ENCODE measurements at regions not wholly inside any gene's neighbourhood (a gene's known extent, or its start where the extent isn't known, plus 50 kb on each side); places are given as distances from the start of the nearest gene placed in this dataset.
A peak's percentile ranks its signal among the peaks of the same experiment; 100 is the strongest.

DNA sequence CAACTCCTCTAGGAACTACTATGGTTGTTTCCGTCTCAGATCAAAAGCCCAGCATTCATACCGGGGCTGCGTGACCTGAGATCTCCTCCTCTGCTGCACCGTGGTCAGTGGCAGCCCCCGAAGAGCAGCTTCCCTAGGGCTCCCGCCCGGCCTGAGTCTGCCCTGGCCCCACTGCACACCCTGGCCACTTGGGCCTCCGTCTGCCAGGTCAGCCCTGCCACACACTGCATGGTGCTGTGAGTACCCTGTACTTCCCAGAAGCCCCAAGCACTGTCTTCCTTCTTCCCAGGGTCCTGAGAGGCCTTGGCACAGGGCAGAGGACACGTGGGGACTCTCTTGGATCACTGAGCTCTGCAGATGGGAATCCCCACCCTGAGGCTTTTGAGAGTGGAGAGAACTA, 81.5 kb upstream of the GPC1 start (continued):
- no peak for TF ChIP-seq NRF1 (IDR thresholded peaks at IDR 0.05; ENCODE audit: low read depth, low read length)

GRCh38 chr2:240355001-240355891, 80.2 kb upstream of the GPC1 start:
- no peaks in the 10 kb centered on the region for H3F3A ChIP-seq (replicated peaks; ENCODE audit: insufficient read depth)
- no peaks in the 10 kb centered on the region for H3K9me3 ChIP-seq
- no peak overlapping the region for H2AFZ ChIP-seq (ENCODE audit: low read depth)
- no peaks in the 10 kb centered on the region for H4K20me1 ChIP-seq (ENCODE audit: insufficient read depth)
- no peaks in the 10 kb centered on the region for H3K9me2 ChIP-seq
- ChIA-PET POLR2A (no interaction called here), CTCF (interaction anchor here (1.2 kb wide), 1 partner anchor 84 kb away, joined by 3 read pairs; no protein-coding TSS in a partner anchor)
- H3K4me3 ChIP-seq (ENCODE audit: low read depth in 2 of 2, low read length in 1 of 2), result no peak overlapping the region
- no peak overlapping the region for H3K27ac ChIP-seq (ENCODE audit: low read depth in 2 of 2, low read length in 1 of 2)
- H3K4me1 ChIP-seq (ENCODE audit: control insufficient read depth in 1 of 2, insufficient read depth in 2 of 2, low read depth in 1 of 2, low read length in 1 of 2), result peaks cover 0 to 40% of the 10 kb centered on the region in 2 experiments; a peak in 2 of 4 replicates
- DNase-seq, result peak; percentile 17
- no peaks in the 10 kb centered on the region for H3K27me3 ChIP-seq (ENCODE audit: insufficient read depth)
- no peak overlapping the region for H3K4me2 ChIP-seq
- 74% methylated on average over 11 of the region's 17 CpGs for WGBS (ENCODE audit: low lambda C conversion rate)
- H3K9ac ChIP-seq, result no peak overlapping the region
- H3K79me2 ChIP-seq (ENCODE audit: insufficient read depth), result no peaks in the 10 kb centered on the region
- no peaks in the 10 kb centered on the region for H3K36me3 ChIP-seq (replicated peaks in 1 of 2; ENCODE audit: control insufficient read depth in 1 of 2, insufficient read depth in 2 of 2, low read length in 1 of 2)
- TF ChIP-seq NFIC (IDR thresholded peaks at IDR 0.05; ENCODE audit: borderline replicate concordance) (no peak), EZH2phosphoT487 (IDR thresholded peaks at IDR 0.05; ENCODE audit: borderline replicate concordance, low read depth) (no peak), RCOR1 (IDR thresholded peaks at IDR 0.05; ENCODE audit: low read length) (no peak), YY1 (IDR thresholded peaks at IDR 0.05; ENCODE audit: low read depth) (no peak), EP300 (IDR thresholded peaks at IDR 0.05; ENCODE audit: borderline replicate concordance in 1 of 2, low read depth in 1 of 2, low read length in 1 of 2) (no peak), TEAD4 (IDR thresholded peaks at IDR 0.05; ENCODE audit: borderline replicate concordance, insufficient read depth) (no peak), FOXM1 (IDR thresholded peaks at IDR 0.05; ENCODE audit: low read depth) (no peak), FOXJ3 (CRISPR knock-in tag; IDR thresholded peaks at IDR 0.05) (no peak), TAF1 (IDR thresholded peaks at IDR 0.05; ENCODE audit: borderline replicate concordance, low read depth, low read length) (no peak)
- TF ChIP-seq, protein P1, sequence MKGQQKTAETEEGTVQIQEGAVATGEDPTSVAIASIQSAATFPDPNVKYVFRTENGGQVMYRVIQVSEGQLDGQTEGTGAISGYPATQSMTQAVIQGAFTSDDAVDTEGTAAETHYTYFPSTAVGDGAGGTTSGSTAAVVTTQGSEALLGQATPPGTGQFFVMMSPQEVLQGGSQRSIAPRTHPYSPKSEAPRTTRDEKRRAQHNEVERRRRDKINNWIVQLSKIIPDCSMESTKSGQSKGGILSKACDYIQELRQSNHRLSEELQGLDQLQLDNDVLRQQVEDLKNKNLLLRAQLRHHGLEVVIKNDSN (IDR thresholded peaks at IDR 0.05; ENCODE audit: borderline replicate concordance, low read depth), result no peak
- TF ChIP-seq, protein P2, sequence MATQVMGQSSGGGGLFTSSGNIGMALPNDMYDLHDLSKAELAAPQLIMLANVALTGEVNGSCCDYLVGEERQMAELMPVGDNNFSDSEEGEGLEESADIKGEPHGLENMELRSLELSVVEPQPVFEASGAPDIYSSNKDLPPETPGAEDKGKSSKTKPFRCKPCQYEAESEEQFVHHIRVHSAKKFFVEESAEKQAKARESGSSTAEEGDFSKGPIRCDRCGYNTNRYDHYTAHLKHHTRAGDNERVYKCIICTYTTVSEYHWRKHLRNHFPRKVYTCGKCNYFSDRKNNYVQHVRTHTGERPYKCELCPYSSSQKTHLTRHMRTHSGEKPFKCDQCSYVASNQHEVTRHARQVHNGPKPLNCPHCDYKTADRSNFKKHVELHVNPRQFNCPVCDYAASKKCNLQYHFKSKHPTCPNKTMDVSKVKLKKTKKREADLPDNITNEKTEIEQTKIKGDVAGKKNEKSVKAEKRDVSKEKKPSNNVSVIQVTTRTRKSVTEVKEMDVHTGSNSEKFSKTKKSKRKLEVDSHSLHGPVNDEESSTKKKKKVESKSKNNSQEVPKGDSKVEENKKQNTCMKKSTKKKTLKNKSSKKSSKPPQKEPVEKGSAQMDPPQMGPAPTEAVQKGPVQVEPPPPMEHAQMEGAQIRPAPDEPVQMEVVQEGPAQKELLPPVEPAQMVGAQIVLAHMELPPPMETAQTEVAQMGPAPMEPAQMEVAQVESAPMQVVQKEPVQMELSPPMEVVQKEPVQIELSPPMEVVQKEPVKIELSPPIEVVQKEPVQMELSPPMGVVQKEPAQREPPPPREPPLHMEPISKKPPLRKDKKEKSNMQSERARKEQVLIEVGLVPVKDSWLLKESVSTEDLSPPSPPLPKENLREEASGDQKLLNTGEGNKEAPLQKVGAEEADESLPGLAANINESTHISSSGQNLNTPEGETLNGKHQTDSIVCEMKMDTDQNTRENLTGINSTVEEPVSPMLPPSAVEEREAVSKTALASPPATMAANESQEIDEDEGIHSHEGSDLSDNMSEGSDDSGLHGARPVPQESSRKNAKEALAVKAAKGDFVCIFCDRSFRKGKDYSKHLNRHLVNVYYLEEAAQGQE (IDR thresholded peaks at IDR 0.05; ENCODE audit: low read depth, low read length), result no peak
- TF ChIP-seq, protein P3, sequence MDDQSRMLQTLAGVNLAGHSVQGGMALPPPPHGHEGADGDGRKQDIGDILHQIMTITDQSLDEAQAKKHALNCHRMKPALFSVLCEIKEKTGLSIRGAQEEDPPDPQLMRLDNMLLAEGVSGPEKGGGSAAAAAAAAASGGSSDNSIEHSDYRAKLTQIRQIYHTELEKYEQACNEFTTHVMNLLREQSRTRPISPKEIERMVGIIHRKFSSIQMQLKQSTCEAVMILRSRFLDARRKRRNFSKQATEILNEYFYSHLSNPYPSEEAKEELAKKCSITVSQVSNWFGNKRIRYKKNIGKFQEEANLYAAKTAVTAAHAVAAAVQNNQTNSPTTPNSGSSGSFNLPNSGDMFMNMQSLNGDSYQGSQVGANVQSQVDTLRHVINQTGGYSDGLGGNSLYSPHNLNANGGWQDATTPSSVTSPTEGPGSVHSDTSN (IDR thresholded peaks at IDR 0.05), result no peak
- TF ChIP-seq, protein P4, sequence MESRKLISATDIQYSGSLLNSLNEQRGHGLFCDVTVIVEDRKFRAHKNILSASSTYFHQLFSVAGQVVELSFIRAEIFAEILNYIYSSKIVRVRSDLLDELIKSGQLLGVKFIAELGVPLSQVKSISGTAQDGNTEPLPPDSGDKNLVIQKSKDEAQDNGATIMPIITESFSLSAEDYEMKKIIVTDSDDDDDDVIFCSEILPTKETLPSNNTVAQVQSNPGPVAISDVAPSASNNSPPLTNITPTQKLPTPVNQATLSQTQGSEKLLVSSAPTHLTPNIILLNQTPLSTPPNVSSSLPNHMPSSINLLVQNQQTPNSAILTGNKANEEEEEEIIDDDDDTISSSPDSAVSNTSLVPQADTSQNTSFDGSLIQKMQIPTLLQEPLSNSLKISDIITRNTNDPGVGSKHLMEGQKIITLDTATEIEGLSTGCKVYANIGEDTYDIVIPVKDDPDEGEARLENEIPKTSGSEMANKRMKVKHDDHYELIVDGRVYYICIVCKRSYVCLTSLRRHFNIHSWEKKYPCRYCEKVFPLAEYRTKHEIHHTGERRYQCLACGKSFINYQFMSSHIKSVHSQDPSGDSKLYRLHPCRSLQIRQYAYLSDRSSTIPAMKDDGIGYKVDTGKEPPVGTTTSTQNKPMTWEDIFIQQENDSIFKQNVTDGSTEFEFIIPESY (IDR thresholded peaks at IDR 0.05; ENCODE audit: borderline replicate concordance, low read depth), result no peak
- TF ChIP-seq, protein P5, sequence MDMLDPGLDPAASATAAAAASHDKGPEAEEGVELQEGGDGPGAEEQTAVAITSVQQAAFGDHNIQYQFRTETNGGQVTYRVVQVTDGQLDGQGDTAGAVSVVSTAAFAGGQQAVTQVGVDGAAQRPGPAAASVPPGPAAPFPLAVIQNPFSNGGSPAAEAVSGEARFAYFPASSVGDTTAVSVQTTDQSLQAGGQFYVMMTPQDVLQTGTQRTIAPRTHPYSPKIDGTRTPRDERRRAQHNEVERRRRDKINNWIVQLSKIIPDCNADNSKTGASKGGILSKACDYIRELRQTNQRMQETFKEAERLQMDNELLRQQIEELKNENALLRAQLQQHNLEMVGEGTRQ (IDR thresholded peaks at IDR 0.05; ENCODE audit: borderline replicate concordance, low read depth, low read length), result no peak
- TF ChIP-seq, protein P6, sequence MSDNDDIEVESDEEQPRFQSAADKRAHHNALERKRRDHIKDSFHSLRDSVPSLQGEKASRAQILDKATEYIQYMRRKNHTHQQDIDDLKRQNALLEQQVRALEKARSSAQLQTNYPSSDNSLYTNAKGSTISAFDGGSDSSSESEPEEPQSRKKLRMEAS (IDR thresholded peaks at IDR 0.05; ENCODE audit: low read depth), result no peak

All from SK-N-SH (cell line).